GM21381 (cell line): ENCODE measurements at regions not wholly inside any gene's neighbourhood (a gene's known extent, or its start where the extent isn't known, plus 50 kb on each side); places are given as distances from the start of the nearest gene placed in this dataset.
"Not testable (repeated sequence)": the region's sequence is repeated elsewhere in the genome, so short reads cannot be mapped to it uniquely, and the experiment has no call there.

ENCODE experiments used
- ATAC-seq: cut with Tn5 transposase; IDR thresholded peaks from one replicate; pipeline ENCODE4 v1.9.1; 2021; ENCODE audit warnings: mild to moderate bottlenecking, moderate library complexity; ENCODE audit not compliant: unreplicated experiment

DNA sequence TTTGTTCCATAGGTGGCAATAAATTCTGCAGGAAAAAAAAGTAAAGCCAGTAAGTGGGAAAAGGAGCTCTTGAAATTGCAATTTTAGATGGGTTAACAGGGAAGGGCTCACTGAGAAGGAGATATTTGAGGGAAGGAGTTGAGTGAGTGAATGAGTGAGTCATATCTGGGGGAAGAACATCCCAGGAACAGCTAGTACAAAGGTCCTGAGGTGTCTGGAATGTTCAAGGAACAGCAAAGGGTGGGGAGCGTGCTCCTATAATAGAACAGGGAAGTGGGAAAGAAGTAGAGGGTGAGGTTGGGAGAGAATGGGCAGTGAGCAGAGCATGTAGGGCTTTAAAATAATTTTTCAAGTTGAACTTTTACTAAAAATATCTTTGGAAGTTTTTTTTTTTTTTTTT lies 68.0 kb upstream of the PSME4 start:
- ATAC-seq: no peak

DNA sequence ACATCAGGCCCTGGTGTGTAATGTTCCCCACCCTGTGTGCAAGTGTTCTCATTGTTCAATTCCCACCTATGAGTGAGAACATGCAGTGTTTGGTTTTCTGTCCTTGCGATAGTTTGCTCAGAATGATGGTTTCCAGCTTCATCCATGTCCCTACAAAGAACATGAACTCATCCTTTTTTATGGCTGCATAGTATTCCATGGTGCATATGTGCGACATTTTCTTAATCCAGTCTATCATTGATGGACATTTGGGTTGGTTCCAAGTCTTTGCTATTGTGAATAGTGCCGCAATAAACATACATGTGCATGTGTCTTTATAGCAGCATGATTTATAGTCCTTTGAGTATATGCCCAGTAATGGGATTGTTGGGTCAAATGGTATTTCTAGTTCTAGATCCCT lies 60.5 kb upstream of the PSME4 start:
- not testable (repeated sequence) for ATAC-seq

GRCh38 chr2:54030806-54031205 lies 60.0 kb upstream of the PSME4 start:
- ATAC-seq: no peak

DNA sequence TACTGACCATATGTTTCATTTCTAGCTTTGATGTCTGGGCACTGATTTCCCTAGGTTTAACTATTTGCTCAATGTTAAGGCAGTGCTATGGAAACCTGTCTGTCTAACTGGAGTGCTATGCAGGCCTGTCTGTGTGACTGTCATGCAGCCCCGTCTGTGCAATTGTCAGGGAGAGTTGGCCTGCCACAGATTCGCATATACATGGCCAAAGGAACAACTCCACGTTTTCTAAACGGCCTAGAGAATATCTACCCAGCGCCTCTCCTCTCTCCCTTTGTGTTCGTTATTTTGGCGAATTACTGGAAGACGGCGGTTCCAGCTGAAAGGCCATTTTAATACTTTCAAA lies 59.6 kb upstream of the PSME4 start:
- no peak for ATAC-seq

GRCh38 chr2:54029721-54030395 lies 59.1 kb upstream of the PSME4 start:
- no peak for ATAC-seq

DNA sequence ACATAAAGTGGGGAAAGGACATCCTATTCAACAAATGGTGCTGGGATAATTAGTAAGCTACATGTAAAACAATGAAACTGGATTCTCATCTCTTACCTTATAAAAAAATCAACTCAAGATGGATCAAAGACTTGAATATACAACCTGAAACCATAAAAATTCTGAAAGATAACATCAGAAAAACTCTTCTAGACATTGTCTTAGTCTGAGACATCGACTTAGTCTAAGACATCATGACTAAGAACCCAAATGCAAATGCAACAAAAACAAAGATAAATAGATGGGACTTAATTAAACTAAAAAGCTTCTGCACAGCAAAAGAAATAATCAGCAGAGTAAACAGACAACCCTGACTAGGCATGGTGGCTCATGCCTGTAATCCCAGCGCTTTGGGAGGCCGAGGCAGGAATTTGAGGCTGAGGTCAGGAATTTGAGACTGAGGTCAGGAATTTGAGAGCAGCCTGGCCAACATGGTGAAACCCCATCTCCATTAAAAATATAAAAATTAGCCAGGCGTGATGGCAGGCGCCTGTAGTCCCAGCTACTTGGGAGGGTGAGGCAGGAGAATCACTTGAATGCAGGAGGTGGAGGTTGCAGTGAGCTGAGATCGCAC lies 54.8 kb upstream of the PSME4 start:
- ATAC-seq: not testable (repeated sequence)

- no peak for ATAC-seq
Observed at GRCh38 chr2:54024576-54024975, 53.8 kb upstream of the PSME4 start.

GRCh38 chr2:54021702-54022101 lies 50.9 kb upstream of the PSME4 start:
- no peak for ATAC-seq

- ATAC-seq: no peak
Observed at GRCh38 chr2:54020793-54021414, 50.1 kb upstream of the PSME4 start.
